Trophoblast cell (in vitro differentiated cells and primary cell): ENCODE measurements at regions not wholly inside any gene's neighbourhood (a gene's known extent, or its start where the extent isn't known, plus 50 kb on each side); places are given as distances from the start of the nearest gene placed in this dataset.

ENCODE experiments used
- DNase-seq, 2 donors: peaks; one replicate each; pipeline ENCODE4 v3.0.0-alpha.2; 2016
- H2AFZ ChIP-seq: 2 replicates; pipeline ENCODE4 v1.6.1; 2013; ENCODE audit warnings: low read length, moderate library complexity, mild to moderate bottlenecking; ENCODE audit not compliant: insufficient read depth, poor library complexity
- H2AK5ac ChIP-seq: 2 replicates; pipeline ENCODE4 v1.6.1; 2013; ENCODE audit warnings: mild to moderate bottlenecking, low read length
- H2BK120ac ChIP-seq: 2 replicates; pipeline ENCODE4 v1.6.1; 2013; ENCODE audit warnings: low read length, mild to moderate bottlenecking, moderate library complexity; ENCODE audit not compliant: insufficient read depth, poor library complexity
- H2BK12ac ChIP-seq: 2 replicates; pipeline ENCODE4 v1.6.1; 2013; ENCODE audit warnings: mild to moderate bottlenecking, low read length, moderate library complexity
- H2BK5ac ChIP-seq: 2 replicates; pipeline ENCODE4 v1.6.1; 2013; ENCODE audit warnings: low read length, low read depth, moderate library complexity, mild to moderate bottlenecking; ENCODE audit not compliant: poor library complexity
- H3K14ac ChIP-seq: 2 replicates; pipeline ENCODE4 v1.6.1; 2013; ENCODE audit warnings: mild to moderate bottlenecking, low read length
- H3K18ac ChIP-seq: 2 replicates; pipeline ENCODE4 v1.6.1; 2013; ENCODE audit warnings: mild to moderate bottlenecking, low read length
- H3K23ac ChIP-seq: 2 replicates; pipeline ENCODE4 v1.6.1; 2013; ENCODE audit warnings: low read length
- H3K27ac ChIP-seq: 2 replicates; pipeline ENCODE4 v1.5.1; 2013; ENCODE audit warnings: low read depth, mild to moderate bottlenecking, inconsistent platforms, low read length, moderate library complexity
- H3K27me3 ChIP-seq: 2 replicates; pipeline ENCODE4 v1.6.1; 2013; ENCODE audit warnings: inconsistent platforms, mild to moderate bottlenecking, low read length, moderate library complexity; ENCODE audit not compliant: insufficient read depth
- H3K36me3 ChIP-seq, 2 experiments: 1 replicate in 1 of 2; 2 replicates in 1 of 2; pipeline ENCODE4 v1.6.1; 2013; ENCODE audit warnings: low read length in 2 of 2, mild to moderate bottlenecking in 2 of 2, moderate library complexity in 1 of 2; ENCODE audit not compliant: insufficient read depth in 2 of 2, control insufficient read depth in 1 of 2
- H3K4ac ChIP-seq: 2 replicates; pipeline ENCODE4 v1.6.1; 2013; ENCODE audit warnings: low read depth, mild to moderate bottlenecking, low read length, moderate library complexity
- H3K4me1 ChIP-seq, 2 experiments: 1 replicate in 1 of 2; 2 replicates in 1 of 2; pipeline ENCODE4 v1.6.1; 2013; ENCODE audit warnings: low read length in 2 of 2, mild to moderate bottlenecking in 2 of 2, moderate library complexity in 1 of 2; ENCODE audit not compliant: insufficient read depth in 2 of 2, control insufficient read depth in 1 of 2
- H3K4me2 ChIP-seq: 2 replicates; pipeline ENCODE4 v1.6.1; 2013; ENCODE audit warnings: inconsistent platforms, mild to moderate bottlenecking, low read length, moderate library complexity
- H3K4me3 ChIP-seq: 2 replicates; pipeline ENCODE4 v1.5.1; 2013; ENCODE audit warnings: mild to moderate bottlenecking, low read depth, low read length, inconsistent platforms
- H3K79me1 ChIP-seq: one replicate; pipeline ENCODE4 v1.6.1; 2013; ENCODE audit warnings: low read length
- H3K79me2 ChIP-seq: 2 replicates; pipeline ENCODE4 v1.6.1; 2013; ENCODE audit warnings: low read length, mild to moderate bottlenecking; ENCODE audit not compliant: control insufficient read depth, insufficient read depth, poor library complexity
- H3K9ac ChIP-seq: 2 replicates; pipeline ENCODE4 v1.6.1; 2013; ENCODE audit warnings: mild to moderate bottlenecking, low read length
- H3K9me3 ChIP-seq: 2 replicates; pipeline ENCODE4 v1.6.1; 2013; ENCODE audit warnings: low read depth, mild to moderate bottlenecking, control low read depth, inconsistent platforms, low read length; ENCODE audit not compliant: insufficient read depth
- H4K12ac ChIP-seq: 2 replicates; pipeline ENCODE4 v1.6.1; 2013; ENCODE audit warnings: low read depth, mild to moderate bottlenecking, low read length, moderate library complexity
- H4K8ac ChIP-seq: 2 replicates; pipeline ENCODE4 v1.6.1; 2013; ENCODE audit warnings: low read depth, mild to moderate bottlenecking, low read length, moderate library complexity
- H4K91ac ChIP-seq: one replicate; pipeline ENCODE4 v1.6.1; 2013; ENCODE audit warnings: low read depth, mild to moderate bottlenecking, low read length, moderate library complexity
- WGBS: extraction: QIAGEN DNeasy Blood & Tissue Kit; methylation state at CpG from one replicate; pipeline ENCODE4 v1.1.7; 2013; ENCODE audit warnings: missing lambda C conversion rate; ENCODE audit not compliant: insufficient read length, insufficient coverage; ENCODE audit errors: extremely low coverage; 5-methylcytosine and 5-hydroxymethylcytosine counted together

DNA sequence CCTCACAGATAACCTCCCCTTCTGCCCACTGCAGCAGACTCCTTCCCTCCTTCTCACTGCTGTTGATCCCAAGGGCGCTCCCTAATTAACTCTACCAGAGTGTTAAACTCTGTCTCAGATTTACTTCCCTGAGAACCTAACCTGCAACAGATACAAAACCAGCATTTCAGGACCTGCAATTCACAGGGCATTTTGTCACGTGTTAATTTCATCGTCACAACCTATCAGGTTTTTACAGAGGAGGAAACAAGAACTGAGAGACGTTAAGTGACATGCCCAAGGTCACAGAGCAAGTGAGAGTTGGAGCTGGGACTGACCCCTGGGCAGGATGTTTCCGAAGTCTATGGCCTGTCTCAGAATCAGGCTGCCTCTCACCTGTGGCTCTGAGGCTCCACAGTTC lies 223.9 kb downstream of the UACA start:
- H3K4me3 ChIP-seq = no peak overlapping the region
- no peak overlapping the region for H4K8ac ChIP-seq
- H4K91ac ChIP-seq = no peak overlapping the region
- H3K4me2 ChIP-seq = no peak overlapping the region
- no peaks in the 10 kb centered on the region for H3K27me3 ChIP-seq
- WGBS = no CpG with 5 or more reads among the region's 5 CpGs
- H3K36me3 ChIP-seq = no peaks in the 10 kb centered on the region
- H2BK5ac ChIP-seq = no peak overlapping the region
- no peak overlapping the region for H3K27ac ChIP-seq
- no peak overlapping the region for H3K4ac ChIP-seq
- no peak overlapping the region for H4K12ac ChIP-seq
- H2AK5ac ChIP-seq = no peak overlapping the region
- no peak overlapping the region for H2BK120ac ChIP-seq
- no peak overlapping the region for H2BK12ac ChIP-seq
- H3K79me2 ChIP-seq = no peaks in the 10 kb centered on the region
- H3K79me1 ChIP-seq = no peaks in the 10 kb centered on the region
- H3K9ac ChIP-seq = no peak overlapping the region
- DNase-seq = no peak
- H3K23ac ChIP-seq = no peak overlapping the region
- no peak overlapping the region for H3K14ac ChIP-seq
- no peak overlapping the region for H2AFZ ChIP-seq
- H3K18ac ChIP-seq = no peak overlapping the region
- peaks cover 0 to 4% of the 10 kb centered on the region in 2 experiments for H3K4me1 ChIP-seq
- H3K9me3 ChIP-seq = no peaks in the 10 kb centered on the region

GRCh38 chr15:70538278-70538677 lies 225.1 kb downstream of the UACA start:
- no peak overlapping the region for H2AFZ ChIP-seq

GRCh38 chr15:70535955-70536338 lies 227.4 kb downstream of the UACA start:
- Histone ChIP-seq H3K9me3 (no peaks in the 10 kb centered on the region), H3K14ac (no peak overlapping the region), H3K27me3 (peaks cover 3% of the 10 kb centered on the region), H3K79me1 (no peaks in the 10 kb centered on the region), H3K36me3 (no peaks in the 10 kb centered on the region), H2BK120ac (no peak overlapping the region), H2BK12ac (no peak overlapping the region), H3K4me1 (peaks cover 0 to 4% of the 10 kb centered on the region in 2 experiments), H3K79me2 (no peaks in the 10 kb centered on the region), H3K4ac (no peak overlapping the region), H2BK5ac (no peak overlapping the region), H3K23ac (no peak overlapping the region), H4K12ac (no peak overlapping the region), H4K8ac (no peak overlapping the region), H3K4me2 (no peak overlapping the region), H3K18ac (no peak overlapping the region), H3K4me3 (no peak overlapping the region), H2AK5ac (no peak overlapping the region), H3K27ac (no peak overlapping the region), H2AFZ (no peak overlapping the region), H3K9ac (no peak overlapping the region), H4K91ac (no peak overlapping the region)
- DNase-seq = no peak
- WGBS = no CpG with 5 or more reads among the region's 4 CpGs

More at GRCh38 chr15:70538278-70538677, 225.1 kb downstream of the UACA start:
- Histone ChIP-seq H3K79me2 (no peaks in the 10 kb centered on the region), H3K79me1 (no peaks in the 10 kb centered on the region), H3K4me1 (peaks cover 0 to 4% of the 10 kb centered on the region in 2 experiments), H3K27me3 (no peaks in the 10 kb centered on the region), H3K9ac (no peak overlapping the region), H3K4me2 (no peak overlapping the region), H2BK5ac (no peak overlapping the region), H3K4me3 (no peak overlapping the region), H4K91ac (no peak overlapping the region), H3K36me3 (no peaks in the 10 kb centered on the region), H2AK5ac (no peak overlapping the region), H3K18ac (no peak overlapping the region), H3K27ac (no peak overlapping the region), H2BK12ac (no peak overlapping the region), H2BK120ac (no peak overlapping the region), H3K4ac (no peak overlapping the region), H3K9me3 (no peaks in the 10 kb centered on the region), H4K8ac (no peak overlapping the region), H4K12ac (no peak overlapping the region), H3K23ac (no peak overlapping the region), H3K14ac (no peak overlapping the region)
- peak in 1 of 2 donors; percentile 31 for DNase-seq

- no peak overlapping the region for H4K8ac ChIP-seq
- H3K4me2 ChIP-seq = no peak overlapping the region
- no peaks in the 10 kb centered on the region for H3K36me3 ChIP-seq
- no peak overlapping the region for H2BK5ac ChIP-seq
- no peak overlapping the region for H3K18ac ChIP-seq
- no CpG with 5 or more reads among the region's 11 CpGs for WGBS
- no peak overlapping the region for H3K4me3 ChIP-seq
- H2AK5ac ChIP-seq = no peak overlapping the region
- H3K4me1 ChIP-seq = peaks cover 0 to 4% of the 10 kb centered on the region in 2 experiments
- H3K27me3 ChIP-seq = peaks cover 3% of the 10 kb centered on the region
- no peaks in the 10 kb centered on the region for H3K79me2 ChIP-seq
- H4K12ac ChIP-seq = no peak overlapping the region
- H2BK12ac ChIP-seq = no peak overlapping the region
- H3K23ac ChIP-seq = no peak overlapping the region
- no peak overlapping the region for H4K91ac ChIP-seq
- H3K9ac ChIP-seq = no peak overlapping the region
- no peaks in the 10 kb centered on the region for H3K9me3 ChIP-seq
- H3K4ac ChIP-seq = no peak overlapping the region
- H3K79me1 ChIP-seq = no peaks in the 10 kb centered on the region
- no peak overlapping the region for H2AFZ ChIP-seq
- no peak overlapping the region for H3K14ac ChIP-seq
- H3K27ac ChIP-seq = no peak overlapping the region
- H2BK120ac ChIP-seq = no peak overlapping the region
- no peak for DNase-seq
Observed at GRCh38 chr15:70535071-70535954, 228.0 kb downstream of the UACA start.
